ENCODE measurements at regions not wholly inside any gene's neighbourhood (a gene's known extent, or its start where the extent isn't known, plus 50 kb on each side); places are given as distances from the start of the nearest gene placed in this dataset.

DNA sequence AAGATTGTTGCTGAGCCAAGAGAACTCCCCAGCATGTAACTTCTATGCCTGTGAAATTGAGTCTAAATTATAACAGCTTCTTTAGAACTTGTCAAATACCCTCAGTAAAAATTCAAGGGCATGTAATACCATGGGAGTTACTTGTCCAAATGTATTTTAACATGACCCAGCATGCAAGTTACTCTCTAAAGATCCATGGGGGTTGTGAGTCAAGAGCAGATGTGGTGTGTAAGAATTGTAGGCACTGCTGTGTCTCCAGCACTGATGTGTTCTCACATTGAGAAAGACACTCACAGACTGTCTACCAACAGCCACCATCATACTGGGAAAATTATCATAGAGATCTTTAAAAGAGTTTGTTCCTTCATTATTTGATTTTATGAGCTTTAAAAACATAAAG lies 237.4 kb upstream of the IL1RAPL1 start:
- no peak for TF ChIP-seq POLR2A (IDR thresholded peaks at IDR 0.05)
- TF ChIP-seq, protein P1, sequence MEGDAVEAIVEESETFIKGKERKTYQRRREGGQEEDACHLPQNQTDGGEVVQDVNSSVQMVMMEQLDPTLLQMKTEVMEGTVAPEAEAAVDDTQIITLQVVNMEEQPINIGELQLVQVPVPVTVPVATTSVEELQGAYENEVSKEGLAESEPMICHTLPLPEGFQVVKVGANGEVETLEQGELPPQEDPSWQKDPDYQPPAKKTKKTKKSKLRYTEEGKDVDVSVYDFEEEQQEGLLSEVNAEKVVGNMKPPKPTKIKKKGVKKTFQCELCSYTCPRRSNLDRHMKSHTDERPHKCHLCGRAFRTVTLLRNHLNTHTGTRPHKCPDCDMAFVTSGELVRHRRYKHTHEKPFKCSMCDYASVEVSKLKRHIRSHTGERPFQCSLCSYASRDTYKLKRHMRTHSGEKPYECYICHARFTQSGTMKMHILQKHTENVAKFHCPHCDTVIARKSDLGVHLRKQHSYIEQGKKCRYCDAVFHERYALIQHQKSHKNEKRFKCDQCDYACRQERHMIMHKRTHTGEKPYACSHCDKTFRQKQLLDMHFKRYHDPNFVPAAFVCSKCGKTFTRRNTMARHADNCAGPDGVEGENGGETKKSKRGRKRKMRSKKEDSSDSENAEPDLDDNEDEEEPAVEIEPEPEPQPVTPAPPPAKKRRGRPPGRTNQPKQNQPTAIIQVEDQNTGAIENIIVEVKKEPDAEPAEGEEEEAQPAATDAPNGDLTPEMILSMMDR (IDR thresholded peaks at IDR 0.05) = no peak
